ENCODE measurements at regions not wholly inside any gene's neighbourhood (a gene's known extent, or its start where the extent isn't known, plus 50 kb on each side); places are given as distances from the start of the nearest gene placed in this dataset.

- TF ChIP-seq CTCF (IDR thresholded peaks at IDR 0.05) (no peak), POLR2A (IDR thresholded peaks at IDR 0.05) (no peak), POLR2AphosphoS5 (IDR thresholded peaks at IDR 0.05) (no peak)
These were observed 63.1 kb downstream of the LRRC32 start for GRCh38 chr11:76607431-76607830.

Data from stomach (tissue), 4 donors.